Karpas-422 (cell line): ENCODE measurements at regions not wholly inside any gene's neighbourhood (a gene's known extent, or its start where the extent isn't known, plus 50 kb on each side); places are given as distances from the start of the nearest gene placed in this dataset.
"Not testable (repeated sequence)": the region's sequence is repeated elsewhere in the genome, so short reads cannot be mapped to it uniquely, and the experiment has no call there.

ENCODE experiments used
- DNase-seq: peaks from one replicate; pipeline ENCODE4 v3.0.0-alpha.2; 2015
- H2AFZ ChIP-seq: fragments of 200-600 bp; sonication (generic); 2 replicates; pipeline ENCODE4 v1.6.1; 2014; ENCODE audit warnings: antibody characterized with exemption, low read length, mixed read lengths
- H3K27ac ChIP-seq: fragments of 200-600 bp; sonication (generic); 2 replicates; pipeline ENCODE4 v1.5.1; 2014; ENCODE audit warnings: mild to moderate bottlenecking, low read length, moderate library complexity
- H3K27me3 ChIP-seq: fragments of 200-600 bp; sonication (generic); 2 replicates; pipeline ENCODE4 v1.6.1; 2014; ENCODE audit warnings: low read length, mixed read lengths
- H3K36me3 ChIP-seq: fragments of 200-600 bp; sonication (generic); 2 replicates; pipeline ENCODE4 v1.6.1; 2014; ENCODE audit warnings: low read length, mixed read lengths; ENCODE audit not compliant: insufficient read depth
- H3K4me1 ChIP-seq: fragments of 200-600 bp; sonication (generic); 2 replicates; pipeline ENCODE4 v1.6.1; 2014; ENCODE audit warnings: mild to moderate bottlenecking, low read length, mixed read lengths
- H3K4me2 ChIP-seq: fragments of 200-600 bp; sonication (generic); 2 replicates; pipeline ENCODE4 v1.6.1; 2014; ENCODE audit warnings: low read length, low read depth, mild to moderate bottlenecking; ENCODE audit not compliant: poor library complexity, severe bottlenecking
- H3K4me3 ChIP-seq: fragments of 200-600 bp; sonication (generic); 2 replicates; pipeline ENCODE4 v1.5.1; 2014; ENCODE audit warnings: mild to moderate bottlenecking, antibody characterized with exemption, low read length, mixed read lengths
- H3K79me2 ChIP-seq: fragments of 200-600 bp; sonication (generic); 2 replicates; pipeline ENCODE4 v1.6.1; 2014; ENCODE audit warnings: mild to moderate bottlenecking, low read length, mixed read lengths
- H3K9ac ChIP-seq: fragments of 200-600 bp; sonication (generic); 2 replicates; pipeline ENCODE4 v1.6.0; 2014; ENCODE audit warnings: low read length
- H3K9me2 ChIP-seq: fragments of 200-600 bp; sonication (generic), shearing (Covaris generic); replicated peaks from 2 replicates; pipeline ENCODE4 v1.6.0; 2014; ENCODE audit warnings: mild to moderate bottlenecking, low read length, moderate library complexity; ENCODE audit not compliant: insufficient read depth
- H3K9me3 ChIP-seq: fragments of 300-700, 200-600 bp; sonication (generic); 2 replicates; pipeline ENCODE4 v1.6.1; 2014; ENCODE audit warnings: low read length, mixed read lengths
- H4K20me1 ChIP-seq: fragments of 200-600 bp; sonication (generic); 2 replicates; pipeline ENCODE4 v1.6.1; 2014; ENCODE audit warnings: mild to moderate bottlenecking, antibody characterized with exemption, low read length, low read depth; ENCODE audit not compliant: insufficient read depth

DNA sequence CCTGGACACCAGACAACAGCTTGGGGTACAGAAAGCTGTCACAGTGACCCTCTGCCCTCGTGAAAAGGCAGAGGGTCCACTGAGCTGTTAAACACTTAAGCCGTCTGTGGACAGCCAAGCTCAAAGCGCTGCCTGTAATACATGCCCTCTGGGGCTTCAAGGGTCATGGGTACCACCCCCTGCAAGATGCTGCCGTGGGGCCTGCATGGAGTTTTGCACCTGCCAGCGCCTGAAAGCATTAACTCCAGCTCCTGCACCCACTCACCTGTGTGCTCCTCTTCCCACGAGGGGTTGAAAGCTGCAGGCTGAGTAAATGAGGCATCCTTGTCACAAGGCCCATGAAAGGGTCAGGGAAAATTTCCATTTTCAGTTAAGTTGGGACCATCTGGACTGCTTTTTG, 70.6 kb upstream of the PHLPP1 start:
- Histone ChIP-seq H3K4me3 (no peak overlapping the region), H3K27me3 (no peaks in the 10 kb centered on the region), H2AFZ (no peak overlapping the region), H3K79me2 (no peaks in the 10 kb centered on the region), H4K20me1 (no peaks in the 10 kb centered on the region), H3K9me2 (no peaks in the 10 kb centered on the region), H3K9ac (no peak overlapping the region), H3K4me1 (no peaks in the 10 kb centered on the region), H3K36me3 (no peaks in the 10 kb centered on the region), H3K27ac (no peak overlapping the region), H3K4me2 (no peak overlapping the region), H3K9me3 (no peaks in the 10 kb centered on the region)
- DNase-seq, result no peak

DNA sequence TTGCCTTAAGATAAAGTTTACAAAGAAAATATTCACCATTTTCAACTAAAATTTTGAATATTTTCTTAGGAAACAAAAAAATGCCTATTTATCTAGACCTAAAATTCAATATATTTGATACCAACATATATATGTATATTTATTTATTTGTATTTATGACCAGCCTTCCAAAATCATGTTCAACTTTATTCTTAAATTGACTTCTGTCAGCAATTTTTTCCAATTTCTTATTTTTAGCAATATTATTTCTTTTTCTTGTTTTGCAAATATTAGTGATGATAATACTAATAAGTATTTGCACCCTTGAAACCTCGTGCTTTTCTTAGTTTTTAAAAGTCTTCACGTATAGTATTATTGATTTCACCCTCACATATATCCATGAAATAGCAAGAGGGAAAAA, 68.2 kb upstream of the PHLPP1 start:
- Histone ChIP-seq H3K4me1 (peaks cover 14% of the 10 kb centered on the region), H3K27ac (no peak overlapping the region), H2AFZ (no peak overlapping the region), H3K9ac (no peak overlapping the region), H3K4me2 (no peak overlapping the region), H3K27me3 (no peaks in the 10 kb centered on the region), H4K20me1 (no peaks in the 10 kb centered on the region), H3K9me2 (no peaks in the 10 kb centered on the region), H3K79me2 (no peaks in the 10 kb centered on the region), H3K9me3 (no peaks in the 10 kb centered on the region), H3K36me3 (no peaks in the 10 kb centered on the region), H3K4me3 (no peak overlapping the region)
- DNase-seq, result no peak

DNA sequence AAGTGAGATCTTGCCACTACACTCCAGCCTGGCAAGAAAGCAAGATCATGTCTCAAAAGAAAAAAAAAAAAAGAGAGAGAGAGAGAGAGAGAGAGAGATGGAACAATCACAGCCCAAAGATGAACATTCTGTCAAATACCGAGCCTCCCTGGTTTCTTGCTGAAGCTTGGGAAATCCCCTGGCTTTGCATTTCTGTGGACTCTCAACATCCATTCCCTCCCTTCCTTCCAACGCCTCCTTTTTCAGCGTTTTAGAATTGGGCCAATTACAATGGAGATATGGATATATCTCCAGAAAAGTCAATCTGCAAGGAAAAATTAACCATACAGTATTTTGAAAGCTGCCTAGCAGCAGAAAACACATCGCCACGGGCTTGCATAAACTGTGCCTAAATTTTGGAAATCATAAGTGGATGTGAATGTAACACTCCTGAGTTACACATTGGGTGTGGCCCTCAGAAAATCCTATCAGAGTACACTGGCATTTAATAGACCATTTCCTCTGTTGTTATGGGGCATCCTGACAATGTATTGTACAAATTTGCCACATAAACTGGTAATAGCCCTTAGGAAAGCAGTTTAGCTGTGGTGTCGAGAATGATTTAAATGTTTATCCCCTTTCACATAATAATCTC, 67.2 kb upstream of the PHLPP1 start:
- no peak overlapping the region for H3K4me2 ChIP-seq
- H3K36me3 ChIP-seq, result no peaks in the 10 kb centered on the region
- no peak overlapping the region for H3K27ac ChIP-seq
- H3K4me3 ChIP-seq, result no peak overlapping the region
- no peak for DNase-seq
- H4K20me1 ChIP-seq, result no peaks in the 10 kb centered on the region
- no peaks in the 10 kb centered on the region for H3K9me3 ChIP-seq
- no peaks in the 10 kb centered on the region for H3K79me2 ChIP-seq
- H3K9ac ChIP-seq, result no peak overlapping the region
- H3K9me2 ChIP-seq, result no peaks in the 10 kb centered on the region
- no peak overlapping the region for H2AFZ ChIP-seq
- peaks cover 14% of the 10 kb centered on the region for H3K4me1 ChIP-seq
- H3K27me3 ChIP-seq, result no peaks in the 10 kb centered on the region

DNA sequence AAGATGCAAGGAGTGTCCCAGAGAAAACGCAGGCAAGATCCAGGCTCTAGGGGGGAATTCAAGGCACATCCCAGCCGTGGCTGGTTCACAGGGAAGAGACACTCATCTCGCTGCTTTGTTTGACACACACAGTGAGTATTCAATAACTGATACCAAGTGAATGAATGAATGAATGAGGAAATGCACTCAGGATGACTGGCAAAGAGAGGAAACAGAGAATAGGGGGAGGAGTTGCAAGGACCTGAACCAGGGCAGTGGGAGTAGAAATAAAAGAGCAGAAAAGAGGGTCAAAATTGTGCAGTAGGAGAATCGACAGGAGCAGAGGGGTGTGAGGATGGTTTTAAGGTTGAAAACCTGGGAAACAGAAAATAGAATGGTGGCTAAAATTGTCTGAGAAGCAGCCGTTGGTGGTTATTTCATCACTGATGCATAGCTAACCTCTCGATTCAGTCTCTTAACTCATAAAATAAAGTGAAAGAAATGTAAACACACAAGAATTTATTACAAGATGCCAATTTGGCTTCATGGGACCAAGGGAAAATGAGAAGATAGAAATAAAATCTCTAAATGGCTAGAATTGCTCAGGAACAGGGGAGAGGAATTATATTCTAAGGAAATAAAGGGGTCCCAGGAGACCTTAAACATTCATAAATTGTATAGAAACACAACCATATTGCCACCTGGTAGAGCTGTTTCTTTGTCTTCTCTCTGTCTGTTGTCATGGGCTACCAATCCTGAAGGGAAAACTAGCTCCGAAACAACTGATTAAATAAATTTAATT, 63.9 kb upstream of the PHLPP1 start:
- Histone ChIP-seq H2AFZ (peak overlapping the region; percentile 84), H3K4me1 (peaks cover 14% of the 10 kb centered on the region), H3K4me2 (peak overlapping the region; percentile 60), H3K9me2 (no peaks in the 10 kb centered on the region), H3K9me3 (no peaks in the 10 kb centered on the region), H3K27me3 (no peaks in the 10 kb centered on the region), H4K20me1 (no peaks in the 10 kb centered on the region), H3K9ac (peak overlapping the region; percentile 42), H3K79me2 (no peaks in the 10 kb centered on the region), H3K27ac (peak overlapping the region; percentile 6; the same call in 1 of the 2 replicates), H3K36me3 (no peaks in the 10 kb centered on the region), H3K4me3 (peak overlapping the region; percentile 50)
- DNase-seq, result no peak

DNA sequence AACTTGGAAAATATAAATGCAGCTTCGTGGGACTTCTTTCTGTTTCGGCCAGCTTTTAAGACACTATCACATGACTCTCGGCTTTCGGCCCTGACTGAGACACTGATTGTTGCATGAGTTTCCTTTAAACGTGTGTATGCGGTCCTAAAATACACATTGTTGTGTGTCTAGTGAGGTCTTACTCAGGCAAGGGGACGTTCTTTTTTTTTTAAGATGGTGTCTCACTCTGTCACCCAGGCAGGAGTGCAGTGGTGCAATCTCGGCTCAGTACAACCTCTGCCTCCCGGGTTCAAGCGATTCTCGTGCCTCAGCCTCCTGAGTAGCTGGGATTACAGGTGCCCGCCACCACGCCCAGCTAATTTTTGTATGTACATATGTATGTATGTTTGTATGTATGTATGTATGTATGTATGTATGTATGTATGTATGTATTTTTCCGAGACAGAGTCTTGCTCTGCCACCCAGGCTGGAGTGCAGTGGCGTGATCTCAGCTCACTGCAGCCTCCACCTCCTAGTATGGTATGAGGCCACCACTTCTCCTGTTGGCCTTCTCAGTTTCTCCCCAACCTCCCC, 63.2 kb upstream of the PHLPP1 start:
- H3K9me2 ChIP-seq, H4K20me1 ChIP-seq, H3K79me2 ChIP-seq, H3K36me3 ChIP-seq, H3K27me3 ChIP-seq, H3K9me3 ChIP-seq: not testable (repeated sequence)
- Histone ChIP-seq H3K4me3 (peak overlapping the region; percentile 50), H3K4me1 (peaks cover 14% of the 10 kb centered on the region), H3K27ac (peak overlapping the region; percentile 6; the same call in 1 of the 2 replicates), H2AFZ (peak overlapping the region; percentile 84), H3K9ac (peak overlapping the region; percentile 3; the same call in 1 of the 2 replicates), H3K4me2 (peak overlapping the region; percentile 60)
- DNase-seq, result peak; percentile 52

DNA sequence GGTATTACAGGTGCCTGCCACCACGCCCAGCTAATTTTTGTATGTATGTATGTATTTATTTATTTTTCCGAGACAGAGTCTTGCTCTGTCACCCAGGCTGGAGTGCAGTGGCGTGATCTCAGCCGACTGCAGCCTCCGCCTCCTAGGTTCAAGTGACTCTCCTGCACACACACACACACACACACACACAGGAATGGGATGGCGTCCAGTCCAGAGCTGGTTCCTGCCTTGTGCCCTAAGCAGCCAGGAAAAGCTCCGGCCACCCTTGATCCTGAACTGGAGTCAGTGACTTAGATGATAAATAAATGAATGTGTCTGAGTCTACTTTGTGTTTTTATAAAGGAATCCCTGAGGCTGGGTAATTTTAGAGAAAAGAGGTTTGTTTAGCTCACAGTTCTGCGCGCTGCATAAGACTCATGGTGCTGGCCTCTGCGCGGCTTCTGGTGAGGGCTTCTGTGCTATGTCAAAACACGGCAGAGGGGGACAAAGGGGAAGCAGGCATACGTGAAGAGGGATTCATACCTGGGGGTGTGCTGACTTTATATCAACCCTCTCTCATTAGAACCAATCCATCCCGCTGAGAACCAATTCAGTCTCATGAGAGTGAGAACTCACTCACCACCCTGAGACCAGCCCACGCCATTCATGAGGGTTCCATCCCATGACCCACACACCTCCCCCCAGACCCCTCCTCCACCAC, 59.7 kb upstream of the PHLPP1 start:
- Histone ChIP-seq H3K4me2 (no peak overlapping the region), H3K27me3 (no peaks in the 10 kb centered on the region), H3K4me1 (peaks cover 14% of the 10 kb centered on the region), H3K79me2 (no peaks in the 10 kb centered on the region), H2AFZ (no peak overlapping the region), H3K4me3 (no peak overlapping the region), H3K9me3 (no peaks in the 10 kb centered on the region), H3K27ac (no peak overlapping the region), H3K9me2 (no peaks in the 10 kb centered on the region), H3K36me3 (no peaks in the 10 kb centered on the region), H4K20me1 (no peaks in the 10 kb centered on the region), H3K9ac (no peak overlapping the region)
- DNase-seq, result no peak

DNA sequence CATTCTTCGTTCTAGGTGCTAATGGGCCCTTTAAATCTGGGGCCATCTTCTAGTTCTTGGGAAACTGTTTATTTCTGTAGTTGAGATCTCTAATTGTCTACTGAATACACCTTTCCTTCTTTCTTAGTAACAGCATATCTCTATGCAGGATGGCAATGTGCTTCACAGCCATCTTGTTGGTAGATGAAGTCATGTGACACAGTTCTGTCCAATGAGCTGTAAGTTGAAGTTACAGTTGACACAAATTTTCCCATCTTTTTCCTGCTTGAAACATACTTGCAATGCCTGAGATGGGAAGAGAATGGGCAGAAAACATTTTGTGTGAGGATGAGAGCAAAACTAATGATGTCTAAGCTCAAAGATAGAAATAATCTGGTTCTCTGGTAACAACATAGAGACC, 57.3 kb upstream of the PHLPP1 start:
- H2AFZ ChIP-seq, result no peak overlapping the region

DNA sequence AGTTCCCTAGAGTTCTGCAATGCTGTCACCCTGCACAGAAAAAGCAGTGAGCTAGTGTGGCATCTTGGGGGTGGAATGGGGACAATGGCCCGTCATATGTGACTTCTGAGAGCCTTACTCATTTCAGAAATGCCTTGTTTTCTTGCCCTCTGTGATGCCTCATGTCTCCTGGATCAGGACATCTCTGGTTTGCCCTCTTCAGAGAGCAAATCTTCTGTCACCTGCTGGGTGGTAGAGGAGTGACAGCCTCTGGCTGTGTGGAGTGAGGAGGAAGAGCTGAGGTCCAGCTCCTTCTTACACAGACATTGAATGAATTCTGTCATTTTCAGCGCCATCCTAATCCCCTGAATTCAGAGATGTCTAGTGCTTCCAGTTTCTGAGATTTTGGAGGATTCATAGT, 55.6 kb upstream of the PHLPP1 start:
- no peak overlapping the region for H2AFZ ChIP-seq

More for the DNA sequence above, 57.3 kb upstream of the PHLPP1 start:
- Histone ChIP-seq H3K4me1 (no peaks in the 10 kb centered on the region), H3K9ac (no peak overlapping the region), H4K20me1 (no peaks in the 10 kb centered on the region), H3K27me3 (no peaks in the 10 kb centered on the region), H3K79me2 (no peaks in the 10 kb centered on the region), H3K9me2 (no peaks in the 10 kb centered on the region), H3K4me3 (no peak overlapping the region), H3K4me2 (no peak overlapping the region), H3K36me3 (no peaks in the 10 kb centered on the region), H3K27ac (no peak overlapping the region), H3K9me3 (no peaks in the 10 kb centered on the region)
- DNase-seq, result no peak

More for the DNA sequence above, 55.6 kb upstream of the PHLPP1 start:
- DNase-seq, result no peak
- no peak overlapping the region for H3K4me2 ChIP-seq
- H3K4me1 ChIP-seq, result no peaks in the 10 kb centered on the region
- H3K9me3 ChIP-seq, result no peaks in the 10 kb centered on the region
- no peaks in the 10 kb centered on the region for H3K36me3 ChIP-seq
- no peak overlapping the region for H3K27ac ChIP-seq
- no peak overlapping the region for H3K4me3 ChIP-seq
- H3K9ac ChIP-seq, result no peak overlapping the region
- no peaks in the 10 kb centered on the region for H4K20me1 ChIP-seq
- H3K9me2 ChIP-seq, result no peaks in the 10 kb centered on the region
- H3K79me2 ChIP-seq, result no peaks in the 10 kb centered on the region
- H3K27me3 ChIP-seq, result no peaks in the 10 kb centered on the region
